OCI-M2 (cell line): ENCODE measurements at regions not wholly inside any gene's neighbourhood (a gene's known extent, or its start where the extent isn't known, plus 50 kb on each side); places are given as distances from the start of the nearest gene placed in this dataset.
"Not testable (repeated sequence)": the region's sequence is repeated elsewhere in the genome, so short reads cannot be mapped to it uniquely, and the experiment has no call there.

Source experiments
- DNase-seq: peaks from one replicate; lab custom pipeline; 2025; ENCODE audit not compliant: unreplicated experiment; lab: John Stamatoyannopoulos, UW

DNA sequence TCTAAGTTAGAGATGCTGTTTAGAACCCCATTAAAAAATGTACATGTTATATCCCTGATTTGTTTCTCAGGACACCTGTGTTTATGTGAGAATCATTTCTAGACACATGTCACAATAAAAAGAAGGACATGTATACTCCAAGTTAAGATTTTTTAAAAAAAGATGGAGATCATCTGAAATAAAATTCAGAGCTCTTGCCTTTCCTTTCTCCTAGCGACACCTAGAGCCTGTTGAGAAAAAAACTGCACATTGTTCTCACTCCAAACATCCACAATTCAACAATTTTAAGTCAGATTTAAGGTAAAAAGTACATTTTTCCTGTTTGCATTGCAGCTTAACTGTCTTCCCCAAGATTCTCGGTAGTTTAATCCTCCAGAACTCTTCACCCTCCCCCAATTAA lies 171.8 kb downstream of the ATP6V0E2 start:
- not testable (repeated sequence) for DNase-seq

- DNase-seq, result not testable (repeated sequence)
Observed at GRCh38 chr7:150046290-150047194, 172.8 kb downstream of the ATP6V0E2 start.

- DNase-seq, result not testable (repeated sequence)
Observed at GRCh38 chr7:150047329-150047728, 173.6 kb downstream of the ATP6V0E2 start.

GRCh38 chr7:150047772-150048171 lies 174.0 kb downstream of the ATP6V0E2 start:
- DNase-seq, result not testable (repeated sequence)

GRCh38 chr7:150048244-150049011 lies 174.7 kb downstream of the ATP6V0E2 start:
- DNase-seq, result not testable (repeated sequence)

- not testable (repeated sequence) for DNase-seq
Observed at GRCh38 chr7:150049012-150049655, 175.4 kb downstream of the ATP6V0E2 start.

- not testable (repeated sequence) for DNase-seq
Observed at GRCh38 chr7:150053396-150053795, 179.6 kb downstream of the ATP6V0E2 start.

DNA sequence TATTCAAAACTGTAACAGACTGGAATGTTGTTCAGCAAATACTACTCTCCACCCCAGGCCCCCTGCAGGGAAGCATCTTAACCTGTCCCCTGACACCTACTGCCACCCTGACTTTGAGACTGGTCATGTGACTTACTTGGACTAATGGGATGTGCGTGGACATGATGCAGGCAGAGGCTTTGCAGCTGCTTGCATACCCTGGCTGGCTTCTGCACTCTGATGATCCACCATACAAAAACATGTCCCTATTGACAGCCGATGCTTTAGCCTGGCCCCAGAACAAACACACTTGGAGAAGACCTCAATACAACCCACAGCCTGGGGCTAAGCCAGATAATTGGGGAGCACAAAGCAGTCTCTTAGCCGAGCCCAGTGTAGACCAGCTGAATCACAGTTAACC lies 180.5 kb downstream of the ATP6V0E2 start:
- not testable (repeated sequence) for DNase-seq

- not testable (repeated sequence) for DNase-seq
Observed at GRCh38 chr7:150060259-150061221, 186.8 kb downstream of the ATP6V0E2 start.

GRCh38 chr7:150063195-150063594 lies 189.4 kb downstream of the ATP6V0E2 start:
- not testable (repeated sequence) for DNase-seq

DNA sequence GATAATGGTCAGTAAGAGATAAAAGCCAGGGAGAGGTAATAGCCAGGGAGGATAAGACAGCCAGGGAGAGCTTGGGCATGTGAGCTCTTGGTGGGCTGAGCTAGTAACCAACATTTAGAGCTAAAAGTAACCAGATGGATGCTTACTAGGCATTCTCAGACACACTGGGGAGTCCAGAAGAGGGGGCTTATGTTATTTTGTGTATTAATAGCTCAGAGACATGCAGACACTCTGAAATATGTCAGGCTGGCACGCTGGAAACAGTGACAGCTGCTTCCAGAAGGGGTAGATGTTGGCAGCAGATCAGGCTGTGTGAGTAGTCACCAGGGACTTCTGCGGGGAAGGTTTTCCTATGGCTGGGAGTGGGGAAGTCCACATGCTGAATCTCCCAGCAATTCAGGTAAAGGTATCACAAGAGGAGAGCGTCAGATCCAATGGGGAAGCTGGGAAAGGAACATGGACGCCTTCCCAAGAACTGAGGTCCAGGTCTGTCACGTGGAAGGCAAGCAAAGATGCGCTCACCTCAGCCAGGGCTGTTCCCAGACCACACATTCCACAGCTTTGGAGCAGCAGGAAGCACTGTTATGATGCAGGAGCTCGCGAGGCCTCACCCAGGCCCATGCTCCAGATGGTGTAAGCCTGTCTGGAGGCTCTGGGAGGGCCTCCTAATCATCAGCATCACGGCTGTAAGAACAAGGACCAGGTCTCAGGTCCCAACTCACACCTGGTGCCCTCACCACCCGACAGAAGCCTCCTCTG lies 196.0 kb downstream of the ATP6V0E2 start:
- DNase-seq, result not testable (repeated sequence)

DNA sequence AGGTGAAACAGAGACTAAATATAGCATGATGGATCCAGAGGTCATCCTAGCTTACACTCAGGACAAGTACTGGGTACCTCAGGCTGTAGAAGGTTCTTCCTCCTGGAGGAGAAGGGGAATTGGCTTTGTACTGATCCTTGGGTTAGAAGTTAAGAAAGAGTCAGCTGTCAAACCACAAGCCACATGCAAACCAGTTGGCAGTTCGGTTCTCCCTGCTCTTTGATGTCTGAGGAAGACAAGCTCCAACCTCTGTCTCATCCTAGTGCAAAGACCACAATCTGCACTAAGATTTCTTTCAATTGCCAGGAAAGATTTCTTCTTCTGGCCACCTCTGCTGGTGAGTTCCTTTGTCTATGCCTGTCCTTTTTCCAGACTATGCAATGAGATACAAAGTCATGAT lies 203.8 kb downstream of the ATP6V0E2 start:
- DNase-seq, result not testable (repeated sequence)

DNA sequence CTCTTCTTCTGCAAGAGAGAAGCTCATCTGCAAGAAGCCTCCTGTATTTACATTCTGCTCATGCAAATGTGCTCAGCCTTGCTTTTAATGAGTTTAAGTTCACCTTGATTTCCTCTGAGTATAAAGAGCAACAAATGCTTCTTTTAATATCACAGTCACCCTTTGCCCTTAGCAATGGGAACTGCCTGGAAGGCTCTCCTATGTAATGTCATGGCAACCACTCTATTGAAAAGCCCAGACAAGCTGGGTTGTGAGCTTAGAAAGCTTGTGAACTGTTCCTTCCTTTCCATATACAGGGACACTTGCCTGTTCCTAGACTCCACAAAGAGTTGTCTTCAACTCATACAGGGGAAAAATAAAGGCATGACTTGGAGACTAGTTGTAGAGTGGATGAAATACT lies 208.1 kb downstream of the ATP6V0E2 start:
- DNase-seq, result not testable (repeated sequence)

GRCh38 chr7:150084724-150085123 lies 211.0 kb downstream of the ATP6V0E2 start:
- DNase-seq, result not testable (repeated sequence)

- not testable (repeated sequence) for DNase-seq
Observed at GRCh38 chr7:150087478-150087877, 213.7 kb downstream of the ATP6V0E2 start.

DNA sequence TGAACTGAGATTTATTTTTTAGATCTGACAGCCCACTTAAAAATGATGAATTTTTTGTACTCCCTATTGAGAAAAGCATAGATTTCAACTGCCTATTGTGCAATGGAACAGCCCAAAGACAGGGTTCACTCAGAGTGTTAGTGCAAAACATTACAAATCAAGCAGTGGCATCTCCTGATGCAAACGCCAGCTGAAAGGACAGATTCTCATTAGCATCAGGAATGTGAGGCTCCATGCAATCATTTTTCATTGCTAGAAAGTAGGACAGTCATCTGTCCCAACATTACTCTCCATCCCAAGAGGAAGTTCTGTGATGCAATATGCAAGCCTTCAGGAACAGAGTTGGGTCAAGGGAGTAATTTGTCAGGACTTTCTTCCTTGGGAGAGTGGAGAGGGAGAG lies 215.4 kb downstream of the ATP6V0E2 start:
- not testable (repeated sequence) for DNase-seq

DNA sequence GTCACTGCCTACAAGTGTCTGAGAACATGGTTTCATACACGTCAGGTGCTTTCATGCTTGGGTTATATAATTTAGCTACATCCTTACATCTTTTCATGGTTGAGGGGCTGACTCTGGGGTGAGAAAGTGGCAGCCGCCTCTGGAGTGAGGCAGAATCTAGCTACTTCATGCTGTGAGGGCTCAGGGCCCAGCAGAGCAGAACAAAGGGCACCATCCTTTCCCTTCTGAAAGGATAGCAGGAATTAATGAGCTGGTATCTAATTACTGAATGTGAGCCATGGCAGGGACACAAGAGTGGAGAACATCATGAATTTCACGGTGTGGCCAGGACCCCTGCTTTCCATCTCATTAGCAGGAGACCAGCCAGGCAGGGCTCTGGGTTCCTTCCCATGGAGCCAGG lies 217.0 kb downstream of the ATP6V0E2 start:
- DNase-seq, result not testable (repeated sequence)

DNA sequence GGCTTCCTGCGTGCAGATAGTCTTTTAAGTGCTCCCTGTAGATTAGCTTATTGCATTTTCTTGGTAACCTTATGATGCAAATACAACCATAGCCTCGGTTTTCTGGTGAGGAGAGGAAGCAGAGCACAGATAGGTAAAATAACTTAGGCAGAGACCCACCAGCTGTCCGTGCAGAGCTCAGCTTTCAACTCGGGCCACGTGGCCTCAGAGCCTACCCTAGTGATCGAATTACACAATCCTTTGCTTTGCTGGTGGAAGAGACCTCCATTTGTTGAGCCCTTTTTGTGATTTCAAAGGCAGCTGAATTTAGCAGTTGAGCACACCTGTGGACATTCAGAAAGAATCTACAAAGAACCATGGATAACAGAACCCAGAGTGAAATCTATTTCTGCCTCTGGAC lies 220.1 kb downstream of the ATP6V0E2 start:
- DNase-seq, result not testable (repeated sequence)
